GM12865 (cell line): ENCODE measurements at regions not wholly inside any gene's neighbourhood (a gene's known extent, or its start where the extent isn't known, plus 50 kb on each side); places are given as distances from the start of the nearest gene placed in this dataset.

Source experiments
- DNase-seq: peaks from one replicate; pipeline ENCODE4 v3.0.0; 2010; ENCODE audit warnings: low read depth
- H3K4me3 ChIP-seq: 2 replicates; pipeline ENCODE4 v1.5.1; 2011; ENCODE audit warnings: mild to moderate bottlenecking, low read depth, low read length, control low read depth
- CTCF ChIP-seq: IDR thresholded peaks from 2 replicates; pipeline ENCODE4 v1.5.1; 2011; ENCODE audit warnings: low read length, control low read depth, low read depth, inconsistent platforms; ENCODE audit not compliant: insufficient read depth; ENCODE audit errors: missing control alignments

GRCh38 chr11:130603335-130603906 lies 155.0 kb downstream of the ADAMTS15 start:
- H3K4me3 ChIP-seq: no peak overlapping the region
- no peak for DNase-seq
- TF ChIP-seq CTCF: no peak

- TF ChIP-seq CTCF: no peak
- DNase-seq: no peak
- no peak overlapping the region for H3K4me3 ChIP-seq
Measured at GRCh38 chr11:130604606-130605005, 156.2 kb downstream of the ADAMTS15 start.

GRCh38 chr11:130606178-130606577 lies 157.7 kb downstream of the ADAMTS15 start:
- no peak for TF ChIP-seq CTCF
- no peak overlapping the region for H3K4me3 ChIP-seq
- no peak for DNase-seq

GRCh38 chr11:130606781-130607511 lies 158.5 kb downstream of the ADAMTS15 start:
- no peak overlapping the region for H3K4me3 ChIP-seq
- TF ChIP-seq CTCF: no peak
- DNase-seq: no peak

- TF ChIP-seq CTCF: no peak
- no peak for DNase-seq
- H3K4me3 ChIP-seq: no peak overlapping the region
Measured at GRCh38 chr11:130608287-130608686, 159.8 kb downstream of the ADAMTS15 start.

- DNase-seq: peak; percentile 18
- TF ChIP-seq CTCF: no peak
Measured at GRCh38 chr11:130609121-130610035, 160.9 kb downstream of the ADAMTS15 start.

More at GRCh38 chr11:130609121-130610035, 160.9 kb downstream of the ADAMTS15 start:
- H3K4me3 ChIP-seq: no peak overlapping the region
